GM19035 (cell line): ENCODE measurements at regions not wholly inside any gene's neighbourhood (a gene's known extent, or its start where the extent isn't known, plus 50 kb on each side); places are given as distances from the start of the nearest gene placed in this dataset.
"Not testable (repeated sequence)": the region's sequence is repeated elsewhere in the genome, so short reads cannot be mapped to it uniquely, and the experiment has no call there.

ENCODE experiments used
- ATAC-seq: cut with Tn5 transposase; IDR thresholded peaks from one replicate; pipeline ENCODE4 v1.9.1; 2021; ENCODE audit not compliant: unreplicated experiment

DNA sequence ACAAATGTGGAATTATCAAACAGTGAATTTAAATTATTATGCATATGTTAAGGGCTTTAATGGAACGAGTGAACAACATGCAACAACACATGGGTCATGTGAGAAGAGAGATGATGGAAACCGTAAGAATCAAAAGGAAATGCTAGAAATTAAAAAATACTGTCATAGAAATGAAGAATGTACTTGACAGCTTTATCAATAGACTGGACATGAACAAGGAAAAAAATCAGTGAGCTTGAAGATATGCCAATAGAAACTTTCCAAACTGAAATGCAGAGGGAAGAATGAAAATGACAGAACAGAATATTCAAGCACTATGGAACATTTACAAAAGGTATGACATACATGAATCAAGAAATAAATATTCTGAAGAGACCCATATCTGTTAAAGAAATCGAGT is 117.7 kb upstream of the KCNJ3 start:
- ATAC-seq: no peak

DNA sequence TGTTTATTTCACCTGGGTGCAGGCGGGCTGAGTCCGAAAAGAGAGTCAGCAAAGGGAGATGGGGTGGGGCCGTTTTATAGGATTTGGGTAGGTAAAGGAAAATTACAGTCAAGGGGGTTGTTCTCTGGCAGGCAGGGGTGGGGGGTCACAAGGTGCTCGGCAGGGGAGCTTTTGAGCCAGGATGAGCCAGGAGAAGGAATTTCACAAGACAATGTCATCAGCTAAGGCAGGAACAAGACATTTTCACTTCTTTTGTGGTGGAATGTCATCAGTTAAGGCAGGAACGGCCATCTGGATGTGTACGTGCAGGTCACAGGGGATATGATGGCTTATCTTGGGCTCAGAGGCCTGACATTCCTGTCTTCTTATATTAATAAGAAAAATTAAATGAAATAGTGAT is 115.8 kb upstream of the KCNJ3 start:
- ATAC-seq: not testable (repeated sequence)

DNA sequence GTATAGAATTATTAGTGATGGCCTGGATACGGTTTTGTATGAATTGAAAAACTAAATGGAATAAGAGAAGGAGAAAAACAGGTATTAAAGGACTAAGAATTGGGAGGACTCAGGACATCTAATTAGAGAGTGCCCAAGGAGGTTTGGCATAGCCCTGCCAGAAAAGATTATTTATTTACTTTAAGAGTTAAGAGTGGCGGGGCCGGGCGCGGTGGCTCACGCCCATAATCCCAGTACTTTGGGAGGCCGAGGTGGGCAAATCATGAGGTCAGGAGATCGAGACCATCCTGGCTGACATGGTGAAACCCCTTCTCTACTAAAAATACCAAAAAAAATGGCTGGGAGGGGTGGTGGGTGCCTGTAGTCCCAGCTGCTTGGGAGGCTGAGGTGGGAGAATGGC is 115.2 kb upstream of the KCNJ3 start:
- not testable (repeated sequence) for ATAC-seq

DNA sequence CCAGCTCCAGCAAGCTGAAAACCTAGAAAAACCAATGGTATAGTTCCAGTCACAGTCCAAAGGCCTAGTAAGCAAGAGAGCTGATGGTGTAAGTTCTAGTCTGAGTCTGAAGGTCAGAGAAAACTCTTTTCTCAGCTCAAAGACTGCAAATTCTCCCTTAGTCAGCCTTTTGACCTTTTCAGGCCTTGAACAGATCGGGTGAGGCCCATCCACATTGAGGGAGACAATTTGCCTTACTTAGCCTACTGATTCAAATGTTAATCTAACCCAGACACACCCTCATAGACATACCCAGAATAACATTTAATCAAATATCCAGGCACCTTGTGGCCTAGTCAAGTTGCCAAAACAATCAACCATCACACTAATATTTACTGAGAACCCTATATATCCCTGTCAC is 110.8 kb upstream of the KCNJ3 start:
- ATAC-seq: no peak

DNA sequence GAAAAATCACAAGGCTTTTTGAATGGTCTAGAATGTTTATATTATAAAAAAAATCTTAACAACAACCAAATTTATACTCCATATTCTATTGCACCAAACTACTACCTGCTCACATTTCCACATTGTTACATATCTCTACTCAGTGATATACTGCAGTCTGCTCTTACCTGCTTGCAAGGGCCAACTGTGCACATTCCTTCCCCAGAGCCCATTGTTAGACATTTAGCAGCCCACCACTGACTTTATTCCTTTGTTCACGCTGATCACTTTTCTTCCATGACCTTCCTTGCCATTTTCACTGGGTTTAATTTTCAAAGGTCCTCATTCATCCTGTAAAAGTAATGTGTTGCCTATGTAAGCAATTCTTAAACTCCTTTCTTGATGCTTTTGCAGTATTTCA is 109.7 kb upstream of the KCNJ3 start:
- ATAC-seq: no peak

DNA sequence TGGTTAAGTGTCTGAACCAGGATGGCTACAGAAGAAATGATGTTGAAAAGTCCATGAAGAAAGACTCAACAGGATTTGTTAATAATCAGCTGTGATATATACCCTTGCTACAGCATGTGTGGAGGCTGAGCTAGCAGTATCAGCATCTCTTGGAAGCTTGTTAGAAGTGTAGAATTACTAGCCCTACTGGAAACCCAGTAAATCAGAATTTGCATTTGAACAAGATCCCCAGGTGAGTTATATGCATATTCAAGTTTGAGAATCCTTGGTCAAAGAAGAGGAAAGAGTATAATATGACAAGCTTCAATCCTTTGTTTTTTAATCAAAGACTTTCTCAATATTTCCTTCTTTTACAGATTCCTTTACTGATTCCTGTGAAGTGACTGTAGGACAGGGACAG is 109.0 kb upstream of the KCNJ3 start:
- ATAC-seq: no peak

DNA sequence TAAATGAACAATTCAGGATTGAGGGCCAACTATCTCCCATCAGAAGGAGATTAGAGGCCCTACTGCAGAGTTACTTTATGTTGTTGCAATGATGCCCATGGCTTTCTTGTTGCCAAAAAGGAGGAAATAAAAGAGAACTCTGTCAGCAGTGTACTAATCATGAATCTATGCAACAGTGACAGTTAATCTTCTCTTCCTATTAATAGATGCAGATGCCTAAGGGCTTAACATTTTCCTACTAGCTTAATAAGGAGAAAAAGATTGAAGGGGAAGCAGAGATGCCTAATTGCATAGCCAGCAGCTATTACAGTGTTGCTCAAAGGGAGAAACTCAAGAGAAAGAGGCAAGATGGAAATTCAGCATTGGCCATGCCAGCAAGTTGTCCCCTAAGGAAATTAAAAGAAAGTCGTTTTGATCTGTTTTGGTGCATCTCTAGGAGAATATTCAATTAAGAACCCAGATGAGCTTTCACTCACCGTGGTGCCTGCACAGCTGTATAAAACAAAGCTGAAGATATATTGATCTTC is 107.1 kb upstream of the KCNJ3 start:
- ATAC-seq: no peak

DNA sequence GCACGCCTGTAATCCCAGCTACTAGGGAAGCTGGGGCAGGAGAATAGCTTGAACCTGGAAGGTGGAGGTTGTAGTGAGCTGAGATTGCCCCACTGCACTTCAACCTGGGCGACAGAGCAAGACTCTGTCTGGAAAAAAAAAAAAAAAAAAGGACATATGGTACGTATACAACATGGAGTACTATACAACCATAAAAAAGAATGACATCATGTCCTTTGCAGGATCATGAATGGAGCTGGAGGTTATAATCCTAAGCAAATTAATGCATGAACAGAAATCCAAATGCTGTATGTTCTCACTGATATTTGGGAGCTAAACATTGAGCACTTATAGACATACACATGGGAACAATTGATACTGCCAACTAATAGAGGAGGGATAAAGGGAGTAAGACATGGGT is 99.3 kb upstream of the KCNJ3 start:
- ATAC-seq: no peak

DNA sequence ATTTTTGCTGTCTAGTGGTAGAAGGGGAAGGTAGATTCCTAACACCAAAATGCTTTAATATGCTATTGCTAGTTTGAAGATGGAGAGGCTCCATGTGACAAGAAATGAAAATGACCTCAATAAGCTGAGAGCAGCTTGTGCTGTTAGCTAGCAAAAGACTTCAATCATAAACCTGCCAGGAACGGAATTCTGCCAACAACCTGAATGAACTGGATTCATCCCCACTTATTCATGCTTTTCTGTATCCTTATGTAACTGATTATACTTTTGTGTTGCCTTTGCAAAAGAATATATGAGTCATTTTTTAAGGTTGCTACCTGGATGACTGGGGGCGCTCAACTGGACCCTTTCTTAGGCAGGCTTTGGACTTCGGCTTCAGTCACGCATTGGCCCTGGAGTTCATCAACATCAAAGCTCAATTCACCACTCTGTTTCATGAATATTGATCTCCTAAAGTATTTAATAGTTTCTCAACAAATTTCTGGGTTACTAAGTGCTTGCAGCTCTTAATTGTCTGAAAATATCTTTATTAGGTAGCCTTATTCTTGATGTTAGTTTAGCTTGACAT is 97.5 kb upstream of the KCNJ3 start:
- no peak for ATAC-seq

DNA sequence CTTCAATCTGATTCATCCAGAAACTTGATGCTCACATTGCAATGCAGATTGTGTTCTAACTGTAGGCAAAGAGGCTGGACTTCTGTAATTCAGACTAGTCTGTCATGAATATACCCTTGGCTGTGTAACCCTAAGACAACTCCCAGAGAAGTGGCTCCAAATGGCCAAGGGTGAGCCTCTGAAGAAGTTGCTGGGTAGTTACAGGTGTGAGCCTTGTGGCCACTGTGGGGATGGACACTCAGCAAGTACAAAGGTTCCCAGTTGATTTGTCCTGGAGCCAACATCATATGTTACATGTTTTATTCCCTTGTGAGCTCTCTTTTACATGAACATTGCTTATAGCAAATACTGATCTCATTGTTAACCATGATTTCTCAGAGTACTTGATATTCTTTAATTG is 94.8 kb upstream of the KCNJ3 start:
- ATAC-seq: no peak

DNA sequence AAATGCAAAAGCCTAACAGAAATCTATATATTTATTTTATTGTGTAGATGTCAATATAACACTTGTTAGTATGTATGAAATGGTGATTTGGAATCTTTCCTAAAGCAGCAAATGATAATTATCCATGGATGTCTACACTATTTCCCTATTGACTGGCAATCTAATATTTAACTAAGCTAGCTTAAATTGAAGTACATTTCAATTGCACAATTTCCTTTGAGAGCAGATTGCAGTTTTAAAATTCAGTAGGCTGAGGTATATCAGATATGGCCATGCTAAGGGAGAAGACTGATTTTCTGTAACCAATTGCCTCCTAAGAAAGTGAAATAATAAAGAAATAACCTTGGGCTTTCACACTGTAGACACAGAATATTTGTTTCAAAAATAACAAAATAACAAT is 90.1 kb upstream of the KCNJ3 start:
- ATAC-seq: no peak

DNA sequence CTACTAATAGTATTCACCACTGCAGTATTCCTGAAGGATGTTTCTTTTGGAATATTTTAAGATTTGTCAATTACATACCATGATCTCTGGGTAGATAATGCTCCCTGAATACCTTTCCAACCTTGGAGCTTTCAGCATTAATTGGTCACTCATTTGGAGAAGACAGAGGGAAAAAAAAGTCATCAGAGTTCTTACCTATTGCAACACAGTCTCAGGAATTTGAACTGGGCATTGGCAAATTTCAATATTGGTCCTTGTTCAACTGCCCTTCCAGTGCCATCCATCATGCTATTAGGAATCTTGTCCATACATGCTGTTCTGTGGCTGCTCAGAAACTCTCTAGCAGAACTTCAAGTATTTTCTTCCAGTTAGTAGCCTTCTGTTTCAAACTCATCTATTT is 83.6 kb upstream of the KCNJ3 start:
- no peak for ATAC-seq

DNA sequence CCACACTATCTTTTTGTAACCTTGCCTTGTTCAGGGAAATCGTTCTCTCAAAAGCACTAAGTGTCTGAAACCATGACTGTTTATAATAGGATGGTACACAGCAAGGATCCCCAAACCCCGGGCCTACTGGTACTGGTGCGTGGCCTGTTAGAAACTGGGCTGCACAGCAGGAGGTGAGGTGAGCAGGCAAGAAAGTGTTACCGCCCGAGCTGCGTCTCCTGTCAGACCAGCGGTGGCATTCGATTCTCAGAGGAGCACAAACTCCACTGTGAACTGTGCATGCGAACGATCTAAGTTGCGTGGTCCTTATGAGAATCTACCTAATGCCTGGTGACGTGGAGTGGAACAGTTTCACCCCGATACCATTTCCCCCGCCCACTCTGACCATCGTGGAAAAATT is 81.8 kb upstream of the KCNJ3 start:
- ATAC-seq: no peak

DNA sequence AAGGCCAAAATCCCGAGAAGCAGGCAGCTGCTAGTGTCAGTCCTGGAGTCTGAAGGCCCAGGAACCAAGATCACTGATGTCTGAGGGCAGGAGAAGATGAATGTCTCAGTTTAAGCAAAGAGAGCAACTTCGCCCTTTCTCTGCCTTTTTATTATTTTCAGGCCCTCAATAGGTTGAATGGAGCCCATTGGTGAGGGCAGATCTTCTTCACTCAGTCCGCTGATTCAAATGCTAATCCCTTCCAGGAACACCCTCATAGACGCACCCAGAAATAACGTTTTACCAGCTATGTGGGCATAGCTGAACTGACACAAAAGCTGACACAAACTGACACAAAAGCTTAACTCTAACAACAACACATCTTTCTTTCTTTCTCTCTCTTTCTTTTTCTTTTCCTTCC is 78.0 kb upstream of the KCNJ3 start:
- ATAC-seq: no peak

DNA sequence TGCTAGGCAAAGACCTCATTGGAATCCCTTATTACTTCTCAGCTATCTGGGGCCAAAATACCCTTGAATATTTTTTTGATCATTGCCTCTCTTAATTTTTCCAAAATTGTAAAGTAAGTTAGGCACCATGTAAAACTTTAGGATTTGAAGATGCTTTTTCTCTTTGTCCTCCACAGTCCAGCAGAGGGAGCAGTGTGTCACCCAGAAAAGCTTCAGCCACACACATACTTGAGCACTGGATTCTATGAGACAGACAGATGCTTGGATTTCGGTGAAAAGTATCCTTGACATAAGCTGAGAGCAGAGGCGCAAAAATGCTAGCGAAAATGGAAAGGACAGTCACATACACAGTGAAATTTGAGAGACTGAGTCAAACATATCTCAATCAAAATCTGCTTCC is 74.7 kb upstream of the KCNJ3 start:
- peak; percentile 84 for ATAC-seq

DNA sequence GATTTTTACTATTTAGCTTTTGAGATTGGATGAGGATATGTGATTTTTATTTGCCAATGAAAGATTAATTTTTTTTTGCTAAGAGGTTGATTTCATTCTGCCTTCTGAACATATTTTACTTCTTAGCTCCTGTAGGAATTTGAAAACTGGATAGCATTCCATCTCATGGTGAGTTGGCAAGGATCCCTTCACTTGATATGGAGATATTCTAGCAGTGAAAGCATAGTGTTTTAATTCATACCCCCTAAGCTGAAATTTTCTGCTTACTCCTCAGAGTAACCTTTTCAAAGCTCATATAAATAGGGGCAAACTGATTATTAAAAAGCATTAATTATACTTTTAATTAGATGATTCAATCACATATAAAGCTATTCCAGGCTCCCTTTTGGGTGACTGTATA is 61.0 kb upstream of the KCNJ3 start:
- ATAC-seq: no peak

DNA sequence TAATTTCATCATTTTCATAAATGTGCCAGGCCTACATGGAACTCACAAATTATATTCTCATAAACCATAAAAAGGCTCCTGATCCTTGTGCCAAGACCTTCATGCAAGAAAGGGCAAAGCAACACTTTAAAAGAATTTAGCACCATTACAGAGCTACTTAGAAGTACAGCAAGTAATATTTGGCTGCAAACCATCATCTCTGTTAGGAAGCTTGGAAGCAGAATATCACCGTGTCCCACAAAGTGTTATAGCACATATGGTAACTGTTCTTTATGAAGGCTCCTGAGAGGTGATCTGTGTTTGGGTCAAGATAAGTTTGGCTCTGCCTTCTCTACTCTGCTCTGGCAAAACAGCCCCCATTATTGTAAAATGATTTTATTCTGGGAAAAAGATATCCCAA is 59.7 kb upstream of the KCNJ3 start:
- no peak for ATAC-seq

DNA sequence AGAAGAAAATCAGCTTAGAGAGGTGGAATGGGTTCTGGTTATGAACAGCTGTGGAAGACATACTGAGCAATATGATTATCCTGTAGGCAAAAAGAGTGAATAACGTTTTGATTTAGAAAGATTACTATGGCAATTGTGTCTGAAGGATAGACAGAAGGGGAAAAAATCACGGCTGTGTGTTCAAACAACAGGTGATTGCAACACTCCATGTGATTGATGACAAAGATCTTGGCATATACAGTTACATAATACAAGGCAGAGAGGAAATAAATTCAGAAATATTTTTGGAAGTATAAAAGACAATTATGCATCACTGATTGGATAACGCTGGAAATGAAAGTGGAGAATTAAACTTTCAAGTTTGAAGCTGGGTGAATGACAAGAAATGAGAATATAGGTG is 58.5 kb upstream of the KCNJ3 start:
- ATAC-seq: no peak
